ENCODE measurements at regions not wholly inside any gene's neighbourhood (a gene's known extent, or its start where the extent isn't known, plus 50 kb on each side); places are given as distances from the start of the nearest gene placed in this dataset. TPM values are rescaled to one million over a fixed set of nuclear protein-coding genes. Genes with fewer than 3 reads are reported as not detected.

- H3K4me1 ChIP-seq: no peaks in the 10 kb centered on the region
- no peaks in the 10 kb centered on the region for H3K9me3 ChIP-seq
- ATAC-seq: no peak
- intact Hi-C loops (cut with DNase I): no loop called here
- H3K36me3 ChIP-seq: no peaks in the 10 kb centered on the region
- no peak for TF ChIP-seq CTCF (IDR thresholded peaks at IDR 0.05)
- H3K27me3 ChIP-seq: no peaks in the 10 kb centered on the region
- no peak for DNase-seq
- no peak overlapping the region for H3K27ac ChIP-seq
- H3K4me3 ChIP-seq: no peak overlapping the region
Observed at GRCh38 chr14:28709571-28710305, 56.8 kb upstream of the FOXG1 start.

Small RNAs in the stretch of these regions (microRNA-seq; reads per million reads assigned to microRNA genes)
- gene MIR3171 (ENCODE audit: borderline microRNAs expressed) (not detected), gene MIR4307 (ENCODE audit: borderline microRNAs expressed) (not detected)
